HUES48 (cell line): ENCODE measurements at regions not wholly inside any gene's neighbourhood (a gene's known extent, or its start where the extent isn't known, plus 50 kb on each side); places are given as distances from the start of the nearest gene placed in this dataset.
"Not testable (repeated sequence)": the region's sequence is repeated elsewhere in the genome, so short reads cannot be mapped to it uniquely, and the experiment has no call there.

Experiments used
- H3K27ac ChIP-seq: one replicate; pipeline ENCODE4 v1.7.0; 2013; ENCODE audit warnings: low read depth, low read length, inconsistent platforms
- H3K27me3 ChIP-seq: 2 replicates; pipeline ENCODE4 v1.6.1; 2013; ENCODE audit warnings: mild to moderate bottlenecking, low read length; ENCODE audit not compliant: control insufficient read depth, insufficient read depth
- H3K36me3 ChIP-seq: 2 replicates; pipeline ENCODE4 v1.6.1; 2013; ENCODE audit warnings: low read length; ENCODE audit not compliant: control insufficient read depth, insufficient read depth
- H3K4me1 ChIP-seq: 2 replicates; pipeline ENCODE4 v1.6.1; 2013; ENCODE audit warnings: mild to moderate bottlenecking, low read length; ENCODE audit not compliant: control insufficient read depth, insufficient read depth
- H3K4me3 ChIP-seq: 2 replicates; pipeline ENCODE4 v1.5.1; 2013; ENCODE audit warnings: mild to moderate bottlenecking, low read depth, low read length
- H3K9ac ChIP-seq: 2 replicates; pipeline ENCODE4 v1.6.1; 2013; ENCODE audit warnings: mild to moderate bottlenecking, low read depth, low read length, moderate library complexity
- H3K9me3 ChIP-seq: 2 replicates; pipeline ENCODE4 v1.6.1; 2013; ENCODE audit warnings: low read length; ENCODE audit not compliant: control insufficient read depth, insufficient read depth

GRCh38 chr18:22057908-22058527 is 111.4 kb upstream of the GATA6 start:
- H3K9ac ChIP-seq = no peak overlapping the region
- no peaks in the 10 kb centered on the region for H3K9me3 ChIP-seq
- no peaks in the 10 kb centered on the region for H3K27me3 ChIP-seq
- no peak overlapping the region for H3K4me3 ChIP-seq
- no peaks in the 10 kb centered on the region for H3K4me1 ChIP-seq
- H3K36me3 ChIP-seq = no peaks in the 10 kb centered on the region
- H3K27ac ChIP-seq = no peak overlapping the region

DNA sequence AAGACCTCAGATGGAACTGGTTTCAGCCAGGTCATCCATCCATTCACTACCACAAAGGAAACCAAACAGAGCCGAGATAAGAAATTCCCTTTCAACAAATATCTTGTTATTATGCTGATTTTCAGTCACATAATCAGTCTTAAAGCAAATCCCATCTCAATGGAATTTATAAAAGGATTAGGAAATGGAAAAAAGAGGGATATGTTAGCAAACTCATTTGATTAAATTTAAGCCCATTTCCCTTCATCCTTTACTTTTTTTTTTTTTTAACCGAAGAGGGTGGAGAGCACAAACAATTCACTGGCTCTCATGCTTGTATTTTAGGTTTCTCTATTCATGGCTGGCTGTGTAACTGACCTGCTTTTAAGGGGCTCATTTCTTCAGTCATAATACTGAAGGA is 109.0 kb upstream of the GATA6 start:
- no peaks in the 10 kb centered on the region for H3K9me3 ChIP-seq
- H3K9ac ChIP-seq = no peak overlapping the region
- H3K4me3 ChIP-seq = no peak overlapping the region
- no peaks in the 10 kb centered on the region for H3K4me1 ChIP-seq
- no peaks in the 10 kb centered on the region for H3K36me3 ChIP-seq
- no peak overlapping the region for H3K27ac ChIP-seq
- no peaks in the 10 kb centered on the region for H3K27me3 ChIP-seq

DNA sequence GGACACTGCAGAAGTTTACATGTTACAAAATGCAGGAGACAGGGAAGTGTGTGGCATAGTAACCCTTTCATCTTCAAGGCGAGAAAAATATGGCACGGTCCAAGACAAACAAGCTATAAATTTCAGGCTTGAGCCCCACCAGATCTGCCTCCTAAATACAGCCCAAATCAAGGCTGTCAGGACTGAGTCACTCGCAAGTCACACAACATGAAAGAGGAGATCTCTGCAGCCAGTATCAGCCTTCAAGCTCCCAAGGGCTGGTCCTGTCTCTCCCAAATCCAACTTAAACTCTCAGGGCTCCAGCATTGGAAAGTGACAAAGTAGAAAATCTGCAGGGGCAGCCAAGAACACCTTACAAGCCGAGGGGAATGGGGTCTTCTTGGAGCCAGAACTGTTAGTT is 106.3 kb upstream of the GATA6 start:
- Histone ChIP-seq H3K4me1 (no peaks in the 10 kb centered on the region), H3K9me3 (no peaks in the 10 kb centered on the region), H3K27ac (no peak overlapping the region), H3K4me3 (no peak overlapping the region), H3K27me3 (no peaks in the 10 kb centered on the region), H3K36me3 (no peaks in the 10 kb centered on the region), H3K9ac (no peak overlapping the region)

DNA sequence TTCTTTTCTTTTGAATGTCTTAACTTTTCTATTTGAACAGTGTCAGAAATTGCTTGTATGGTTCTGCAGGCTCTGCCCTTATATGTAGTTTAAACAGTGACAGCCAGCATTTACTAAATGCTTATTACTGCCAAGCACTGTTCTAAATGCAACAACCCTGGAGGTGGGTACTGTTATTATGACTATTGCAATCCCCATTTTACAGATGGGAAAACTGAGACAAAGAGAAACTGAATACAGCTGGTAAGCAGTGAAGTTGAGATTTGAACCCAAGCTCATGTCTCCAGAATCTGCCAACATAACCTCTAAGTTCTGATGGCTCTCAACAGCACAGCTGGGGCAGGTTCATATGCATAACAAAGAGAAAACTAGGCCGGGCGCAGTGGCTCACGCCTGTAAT is 105.7 kb upstream of the GATA6 start:
- H3K4me1 ChIP-seq = no peaks in the 10 kb centered on the region
- H3K27me3 ChIP-seq = no peaks in the 10 kb centered on the region
- H3K9ac ChIP-seq = no peak overlapping the region
- no peak overlapping the region for H3K27ac ChIP-seq
- H3K9me3 ChIP-seq = no peaks in the 10 kb centered on the region
- H3K4me3 ChIP-seq = no peak overlapping the region
- H3K36me3 ChIP-seq = no peaks in the 10 kb centered on the region

DNA sequence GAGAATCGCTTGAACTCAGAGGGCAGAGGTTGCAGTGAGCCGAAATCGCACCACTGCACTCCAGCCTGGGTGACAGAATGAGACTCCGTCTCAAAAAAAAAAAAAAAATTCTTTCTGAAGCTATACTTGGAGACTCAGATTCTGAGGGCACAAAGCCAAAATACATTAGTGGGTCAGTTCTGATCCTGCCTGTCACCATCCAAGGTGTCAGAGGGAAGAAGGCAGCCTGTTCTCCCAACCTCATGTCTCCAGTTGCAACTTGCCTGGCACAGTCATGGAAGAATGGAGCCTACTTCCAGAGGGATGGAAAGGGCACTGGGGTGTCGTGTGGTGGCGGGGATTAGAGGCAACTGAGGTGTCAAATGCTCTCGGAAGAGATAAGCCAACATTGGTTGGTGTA is 104.8 kb upstream of the GATA6 start:
- Histone ChIP-seq H3K9ac (no peak overlapping the region), H3K4me3 (no peak overlapping the region), H3K4me1 (no peaks in the 10 kb centered on the region), H3K27ac (no peak overlapping the region), H3K27me3 (no peaks in the 10 kb centered on the region), H3K9me3 (no peaks in the 10 kb centered on the region), H3K36me3 (no peaks in the 10 kb centered on the region)

DNA sequence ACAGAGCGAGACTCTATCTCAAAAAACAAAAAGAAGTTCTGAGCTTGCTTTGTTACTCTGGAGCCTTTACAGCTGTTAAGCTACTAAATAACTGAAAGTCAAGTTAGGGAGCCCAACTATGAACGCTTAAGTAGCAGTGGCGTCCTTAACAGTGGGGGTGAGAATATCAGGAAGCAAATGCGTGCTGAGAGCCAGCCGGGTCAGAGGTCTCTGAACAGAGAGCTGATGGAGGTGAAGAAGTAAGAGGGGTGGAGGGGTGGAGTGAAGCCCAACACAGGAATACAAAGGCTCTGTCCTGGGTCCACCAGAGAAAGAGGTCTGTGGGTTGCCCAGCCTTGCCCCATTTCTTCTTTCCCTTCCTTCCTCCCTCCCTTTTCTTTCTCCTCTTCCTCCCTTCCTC is 104.1 kb upstream of the GATA6 start:
- no peak overlapping the region for H3K4me3 ChIP-seq
- no peak overlapping the region for H3K27ac ChIP-seq
- H3K9me3 ChIP-seq = no peaks in the 10 kb centered on the region
- H3K9ac ChIP-seq = no peak overlapping the region
- no peaks in the 10 kb centered on the region for H3K36me3 ChIP-seq
- no peaks in the 10 kb centered on the region; the same call in 1 of the 2 replicates for H3K4me1 ChIP-seq
- H3K27me3 ChIP-seq = no peaks in the 10 kb centered on the region

GRCh38 chr18:22066083-22066485 is 103.3 kb upstream of the GATA6 start:
- H3K27me3 ChIP-seq = no peaks in the 10 kb centered on the region
- no peak overlapping the region for H3K4me3 ChIP-seq
- no peaks in the 10 kb centered on the region for H3K36me3 ChIP-seq
- no peaks in the 10 kb centered on the region for H3K9me3 ChIP-seq
- no peak overlapping the region for H3K9ac ChIP-seq
- H3K27ac ChIP-seq = no peak overlapping the region
- H3K4me1 ChIP-seq = no peaks in the 10 kb centered on the region; the same call in 1 of the 2 replicates

GRCh38 chr18:22067109-22067508 is 102.3 kb upstream of the GATA6 start:
- H3K27ac ChIP-seq = no peak overlapping the region
- H3K36me3 ChIP-seq = no peaks in the 10 kb centered on the region
- no peak overlapping the region for H3K4me3 ChIP-seq
- H3K9me3 ChIP-seq = no peaks in the 10 kb centered on the region
- H3K9ac ChIP-seq = no peak overlapping the region
- no peaks in the 10 kb centered on the region for H3K27me3 ChIP-seq
- no peaks in the 10 kb centered on the region; the same call in 1 of the 2 replicates for H3K4me1 ChIP-seq

DNA sequence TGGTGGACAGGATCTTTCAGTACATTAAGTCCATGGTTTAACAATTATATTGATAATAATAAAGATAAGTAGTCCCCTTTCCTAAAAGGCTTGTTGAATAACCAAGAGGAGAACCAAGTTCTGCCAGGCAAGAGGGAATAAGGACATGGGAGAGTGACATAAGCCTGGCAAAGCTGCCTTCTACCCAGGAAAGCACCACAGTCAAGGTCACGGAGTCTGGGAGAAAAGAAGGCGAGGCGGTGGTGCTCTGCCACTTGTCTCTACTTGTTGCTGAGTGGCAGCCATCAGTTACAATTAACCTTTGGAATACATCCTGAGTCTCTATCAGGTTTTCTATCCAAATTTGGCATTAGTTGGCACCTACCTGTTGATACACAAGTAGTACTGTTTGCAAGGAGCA is 101.7 kb upstream of the GATA6 start:
- no peak overlapping the region for H3K27ac ChIP-seq
- no peaks in the 10 kb centered on the region for H3K27me3 ChIP-seq
- no peaks in the 10 kb centered on the region; the same call in 1 of the 2 replicates for H3K4me1 ChIP-seq
- no peak overlapping the region for H3K4me3 ChIP-seq
- H3K9ac ChIP-seq = no peak overlapping the region
- H3K36me3 ChIP-seq = no peaks in the 10 kb centered on the region
- no peaks in the 10 kb centered on the region for H3K9me3 ChIP-seq

DNA sequence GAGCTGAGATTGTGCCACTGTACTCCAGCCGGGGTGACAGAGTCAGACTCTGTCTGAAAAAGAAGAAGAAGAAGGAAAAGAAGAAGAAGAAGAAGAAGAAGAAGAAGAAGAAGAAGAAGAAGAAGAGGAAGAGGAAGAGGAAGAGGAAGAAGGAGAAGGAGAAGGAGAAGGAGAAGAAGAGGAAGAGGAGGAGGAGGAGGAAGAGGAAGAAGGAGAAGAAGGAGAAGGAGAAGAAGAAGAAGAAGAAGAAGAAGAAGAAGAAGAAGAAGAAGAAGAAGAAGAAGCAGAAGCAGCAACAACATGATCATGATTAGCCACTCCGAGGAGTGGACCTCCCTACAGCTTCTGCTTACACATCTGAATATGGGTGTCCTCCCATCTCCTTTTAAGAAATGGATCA is 100.6 kb upstream of the GATA6 start:
- H3K9me3 ChIP-seq, H3K4me3 ChIP-seq, H3K27ac ChIP-seq, H3K36me3 ChIP-seq, H3K9ac ChIP-seq, H3K4me1 ChIP-seq, H3K27me3 ChIP-seq: not testable (repeated sequence)

- no peak overlapping the region for H3K9ac ChIP-seq
These were observed 99.5 kb upstream of the GATA6 start for GRCh38 chr18:22069916-22070315.

GRCh38 chr18:22073411-22073810 is 96.0 kb upstream of the GATA6 start:
- no peak overlapping the region for H3K27ac ChIP-seq
- H3K4me1 ChIP-seq = no peaks in the 10 kb centered on the region; the same call in 1 of the 2 replicates
- H3K27me3 ChIP-seq = no peaks in the 10 kb centered on the region
- H3K9me3 ChIP-seq = no peaks in the 10 kb centered on the region
- no peaks in the 10 kb centered on the region for H3K36me3 ChIP-seq
- no peak overlapping the region for H3K9ac ChIP-seq
- no peak overlapping the region for H3K4me3 ChIP-seq

More at GRCh38 chr18:22069916-22070315, 99.5 kb upstream of the GATA6 start:
- H3K4me3 ChIP-seq = no peak overlapping the region
- H3K9me3 ChIP-seq = no peaks in the 10 kb centered on the region
- no peaks in the 10 kb centered on the region for H3K36me3 ChIP-seq
- H3K4me1 ChIP-seq = no peaks in the 10 kb centered on the region; the same call in 1 of the 2 replicates
- H3K27me3 ChIP-seq = no peaks in the 10 kb centered on the region
- no peak overlapping the region for H3K27ac ChIP-seq
